SK-N-SH (cell line): ENCODE measurements at regions not wholly inside any gene's neighbourhood (a gene's known extent, or its start where the extent isn't known, plus 50 kb on each side); places are given as distances from the start of the nearest gene placed in this dataset.

Source experiments
- CTCF ChIP-seq: fragments of 200-600 bp; sonication (generic); IDR thresholded peaks from 2 replicates; pipeline ENCODE4 v1.6.1; 2017; ENCODE audit warnings: antibody characterized with exemption, mild to moderate bottlenecking, moderate library complexity
- JUND ChIP-seq: IDR thresholded peaks from 2 replicates; pipeline ENCODE4 v1.4.0; 2012
- MAX ChIP-seq: IDR thresholded peaks from 2 replicates; pipeline ENCODE4 v1.4.0; 2012; ENCODE audit warnings: low read depth

GRCh38 chr5:5666076-5666365, 243.5 kb downstream of the ICE1 start:
- TF ChIP-seq CTCF (no peak), MAX (no peak), JUND (no peak)
